ENCODE measurements at regions not wholly inside any gene's neighbourhood (a gene's known extent, or its start where the extent isn't known, plus 50 kb on each side); places are given as distances from the start of the nearest gene placed in this dataset.
A peak's percentile ranks its signal among the peaks of the same experiment; 100 is the strongest.

DNA sequence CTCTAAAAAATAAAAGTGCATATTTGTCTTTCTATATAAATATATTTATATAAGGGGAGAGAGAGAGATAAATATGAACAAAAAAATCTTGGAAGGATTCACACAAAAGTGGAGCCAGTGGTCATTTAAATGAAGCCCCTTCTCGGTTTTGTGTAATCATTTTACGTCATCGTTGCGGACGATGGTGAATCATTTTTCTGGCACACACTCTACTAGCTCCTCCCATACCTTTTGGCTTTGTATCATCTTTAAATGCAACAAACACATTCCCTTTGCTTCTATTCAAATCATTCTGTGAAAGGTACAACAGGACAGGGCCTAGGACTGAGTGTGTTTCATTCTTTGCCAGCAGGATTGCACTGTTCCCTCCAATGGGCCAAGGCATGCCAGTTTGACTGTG, 186.8 kb downstream of the TGFB2 start:
- ATAC-seq (ENCODE audit: low FRiP score in 2 of 2), result no peak
- DNase-seq, result no peak
- WGBS, 2 donors, result 89 to 93% methylated on average over 5 of the region's 5 CpGs

GRCh38 chr1:218536296-218536986, 191.3 kb downstream of the TGFB2 start:
- TF ChIP-seq POLR2A (IDR thresholded peaks at IDR 0.05) (no peak), POLR2AphosphoS5 (IDR thresholded peaks at IDR 0.05) (no peak), EP300 (IDR thresholded peaks at IDR 0.05) (no peak)
- TF ChIP-seq, protein P1, sequence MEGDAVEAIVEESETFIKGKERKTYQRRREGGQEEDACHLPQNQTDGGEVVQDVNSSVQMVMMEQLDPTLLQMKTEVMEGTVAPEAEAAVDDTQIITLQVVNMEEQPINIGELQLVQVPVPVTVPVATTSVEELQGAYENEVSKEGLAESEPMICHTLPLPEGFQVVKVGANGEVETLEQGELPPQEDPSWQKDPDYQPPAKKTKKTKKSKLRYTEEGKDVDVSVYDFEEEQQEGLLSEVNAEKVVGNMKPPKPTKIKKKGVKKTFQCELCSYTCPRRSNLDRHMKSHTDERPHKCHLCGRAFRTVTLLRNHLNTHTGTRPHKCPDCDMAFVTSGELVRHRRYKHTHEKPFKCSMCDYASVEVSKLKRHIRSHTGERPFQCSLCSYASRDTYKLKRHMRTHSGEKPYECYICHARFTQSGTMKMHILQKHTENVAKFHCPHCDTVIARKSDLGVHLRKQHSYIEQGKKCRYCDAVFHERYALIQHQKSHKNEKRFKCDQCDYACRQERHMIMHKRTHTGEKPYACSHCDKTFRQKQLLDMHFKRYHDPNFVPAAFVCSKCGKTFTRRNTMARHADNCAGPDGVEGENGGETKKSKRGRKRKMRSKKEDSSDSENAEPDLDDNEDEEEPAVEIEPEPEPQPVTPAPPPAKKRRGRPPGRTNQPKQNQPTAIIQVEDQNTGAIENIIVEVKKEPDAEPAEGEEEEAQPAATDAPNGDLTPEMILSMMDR (IDR thresholded peaks at IDR 0.05), result no peak
- 74 to 83% methylated on average over 2 of the region's 2 CpGs for WGBS, 2 donors
- no peaks in the 10 kb centered on the region for H3K27me3 ChIP-seq
- no peaks in the 10 kb centered on the region for H3K4me1 ChIP-seq
- no peak overlapping the region for H3K27ac ChIP-seq
- no peak for DNase-seq
- no peaks in the 10 kb centered on the region for H3K36me3 ChIP-seq
- H3K9me3 ChIP-seq, result no peaks in the 10 kb centered on the region
- no peak for ATAC-seq (ENCODE audit: low FRiP score in 2 of 2)
- H3K4me3 ChIP-seq, result no peak overlapping the region

More for the DNA sequence above, 186.8 kb downstream of the TGFB2 start:
- Histone ChIP-seq H3K27me3 (no peaks in the 10 kb centered on the region), H3K4me1 (no peaks in the 10 kb centered on the region), H3K4me3 (no peak overlapping the region), H3K27ac (no peak overlapping the region), H3K9me3 (no peaks in the 10 kb centered on the region), H3K36me3 (no peaks in the 10 kb centered on the region)
- TF ChIP-seq, protein P1 (IDR thresholded peaks at IDR 0.05), result no peak
- TF ChIP-seq POLR2AphosphoS5 (IDR thresholded peaks at IDR 0.05), result no peak
- TF ChIP-seq EP300 (IDR thresholded peaks at IDR 0.05), result no peak
- TF ChIP-seq POLR2A (IDR thresholded peaks at IDR 0.05), result no peak

GRCh38 chr1:218537122-218537913, 192.2 kb downstream of the TGFB2 start:
- no peaks in the 10 kb centered on the region for H3K4me1 ChIP-seq
- DNase-seq (no peak), ATAC-seq (ENCODE audit: low FRiP score in 2 of 2) (peak in 1 of 2 donors; percentile 10)

DNA sequence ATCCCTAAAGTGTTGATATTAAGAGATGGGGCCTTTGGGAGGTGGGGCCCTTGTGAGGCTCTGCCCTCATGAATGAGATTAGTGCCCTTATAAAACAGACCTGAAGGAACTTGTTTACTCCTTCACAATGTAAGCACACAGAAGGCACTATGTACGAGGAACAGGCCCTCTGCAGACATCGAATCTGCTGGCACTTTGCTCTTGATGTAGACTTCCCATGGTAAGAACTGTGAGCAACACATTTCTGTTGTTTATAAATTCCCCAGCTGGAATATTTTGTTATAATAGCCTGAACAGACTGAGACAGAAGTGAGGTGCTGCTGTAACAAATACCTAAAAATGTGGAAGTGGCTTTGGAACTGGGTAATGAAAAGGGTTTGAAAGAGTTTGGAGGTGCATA, 193.2 kb downstream of the TGFB2 start:
- Histone ChIP-seq H3K9me3 (no peaks in the 10 kb centered on the region), H3K27me3 (no peaks in the 10 kb centered on the region), H3K27ac (peak overlapping the region in 1 of 4 donors; percentile 26), H3K4me1 (no peaks in the 10 kb centered on the region), H3K4me3 (no peak overlapping the region), H3K36me3 (no peaks in the 10 kb centered on the region)
- 61 to 66% methylated on average over 2 of the region's 2 CpGs for WGBS, 2 donors
- ATAC-seq (ENCODE audit: low FRiP score in 2 of 2) (no peak), DNase-seq (no peak)
- TF ChIP-seq, protein P1 (IDR thresholded peaks at IDR 0.05), result no peak
- no peak for TF ChIP-seq POLR2AphosphoS5 (IDR thresholded peaks at IDR 0.05)
- no peak for TF ChIP-seq EP300 (IDR thresholded peaks at IDR 0.05)
- TF ChIP-seq POLR2A (IDR thresholded peaks at IDR 0.05), result no peak

More at GRCh38 chr1:218537122-218537913, 192.2 kb downstream of the TGFB2 start:
- H3K27ac ChIP-seq, result no peak overlapping the region
- 81 to 82% methylated on average over 6 of the region's 6 CpGs for WGBS, 2 donors
- no peak overlapping the region for H3K4me3 ChIP-seq
- H3K27me3 ChIP-seq, result no peaks in the 10 kb centered on the region
- no peaks in the 10 kb centered on the region for H3K9me3 ChIP-seq
- no peaks in the 10 kb centered on the region for H3K36me3 ChIP-seq
- TF ChIP-seq POLR2A (IDR thresholded peaks at IDR 0.05) (no peak), POLR2AphosphoS5 (IDR thresholded peaks at IDR 0.05) (no peak), EP300 (IDR thresholded peaks at IDR 0.05) (no peak)
- TF ChIP-seq, protein P1 (IDR thresholded peaks at IDR 0.05), result no peak

Data from upper lobe of left lung (tissue), 6 donors.